ENCODE measurements at regions not wholly inside any gene's neighbourhood (a gene's known extent, or its start where the extent isn't known, plus 50 kb on each side); places are given as distances from the start of the nearest gene placed in this dataset.

- TF ChIP-seq HNF4G (IDR thresholded peaks at IDR 0.05; ENCODE audit: borderline replicate concordance, low read depth, low read length) (no peak), HNF4G (CRISPR knock-in tag; IDR thresholded peaks at IDR 0.05; ENCODE audit: borderline replicate concordance, low read depth) (no peak), ZNF737 (CRISPR knock-in tag; IDR thresholded peaks at IDR 0.05; ENCODE audit: borderline replicate concordance) (no peak), MTF1 (CRISPR knock-in tag; IDR thresholded peaks at IDR 0.05) (no peak), ELF3 (CRISPR knock-in tag; IDR thresholded peaks at IDR 0.05) (no peak), ZNF775 (CRISPR knock-in tag; IDR thresholded peaks at IDR 0.05; ENCODE audit: borderline replicate concordance) (no peak), ZGPAT (CRISPR knock-in tag; IDR thresholded peaks at IDR 0.05) (no peak), ZSCAN21 (CRISPR knock-in tag; IDR thresholded peaks at IDR 0.05; ENCODE audit: borderline replicate concordance) (no peak)
These were observed 933.1 kb downstream of the DIAPH3 start (continued) for GRCh38 chr13:59230484-59231264.

- Histone ChIP-seq H2AFZ (ENCODE audit: low read length) (no peak overlapping the region), H3K9me3 (ENCODE audit: low read length) (no peaks in the 10 kb centered on the region), H3K9ac (ENCODE audit: insufficient read depth, low read depth, low read length) (no peak overlapping the region), H3K4me3 (replicated peaks in 1 of 3; ENCODE audit: insufficient read depth in 1 of 3, low read depth in 2 of 3, low read length in 3 of 3) (no peak overlapping the region), H3K4me2 (ENCODE audit: low read depth, low read length) (no peak overlapping the region), H3K27ac (ENCODE audit: extremely low read length, insufficient read depth, low read length) (no peak overlapping the region), H4K20me1 (ENCODE audit: insufficient read depth, low read length) (no peaks in the 10 kb centered on the region), H3K36me3 (replicated peaks in 1 of 2; ENCODE audit: control insufficient read depth in 1 of 2, insufficient read depth in 2 of 2, low read length in 2 of 2) (no peaks in the 10 kb centered on the region), H3K4me1 (ENCODE audit: insufficient read depth, low read length) (no peaks in the 10 kb centered on the region), H3K79me2 (ENCODE audit: insufficient read depth, low read length) (no peaks in the 10 kb centered on the region), H3K27me3 (ENCODE audit: control insufficient read depth in 1 of 2, insufficient read depth in 2 of 2, low read length in 2 of 2) (no peaks in the 10 kb centered on the region)
- WGBS (ENCODE audit: low lambda C conversion rate): 15% methylated on average over 5 of the region's 5 CpGs
- in situ Hi-C loops (cut with HindIII; ENCODE audit: extremely low pct_ligation_motif_present, low pct_unique_long_range_greater_than_20kb): no loop called here
- FAIRE-seq (no peak), ATAC-seq (no peak), DNase-seq (ENCODE audit: low spot score) (no peak)
- intact Hi-C loops (cut with micrococcal nuclease; ENCODE audit: unreplicated experiment): no loop called here
- POLR2A ChIA-PET: no interaction called here
- CTCF ChIA-PET (ENCODE audit: low intra/inter-chr PET ratio, low total read pairs): no interaction called here
- BruUV-seq (replicated peaks): no TSS peak
- TF ChIP-seq ZEB1 (IDR thresholded peaks at IDR 0.05; ENCODE audit: insufficient replicate concordance, low read depth): no peak
- TF ChIP-seq ZNF510 (CRISPR knock-in tag; IDR thresholded peaks at IDR 0.05; ENCODE audit: low read depth): no peak
- TF ChIP-seq SRSF9 (IDR thresholded peaks at IDR 0.05; ENCODE audit: borderline replicate concordance, insufficient read depth, low read depth, low read length, poor library complexity, severe bottlenecking): no peak
- TF ChIP-seq AHR (CRISPR knock-in tag; IDR thresholded peaks at IDR 0.05): no peak
- no peak for TF ChIP-seq ZNF281 (CRISPR knock-in tag; IDR thresholded peaks at IDR 0.05; ENCODE audit: borderline replicate concordance)
- no peak for TF ChIP-seq HMGA1 (CRISPR knock-in tag; conservative IDR thresholded peaks at IDR 0.05)
- no peak for TF ChIP-seq ZSCAN20 (CRISPR knock-in tag; IDR thresholded peaks at IDR 0.05; ENCODE audit: borderline replicate concordance)
- no peak for TF ChIP-seq KMT2B (CRISPR knock-in tag; IDR thresholded peaks at IDR 0.05)
- TF ChIP-seq TOE1 (CRISPR knock-in tag; IDR thresholded peaks at IDR 0.05): no peak
- TF ChIP-seq IRF1 (CRISPR knock-in tag; IDR thresholded peaks at IDR 0.05; ENCODE audit: low read depth): no peak
These were observed 927.3 kb downstream of the DIAPH3 start for GRCh38 chr13:59236309-59236919.

Measured in HepG2 (cell line).